T follicular helper cell (primary cell): ENCODE measurements at regions not wholly inside any gene's neighbourhood (a gene's known extent, or its start where the extent isn't known, plus 50 kb on each side); places are given as distances from the start of the nearest gene placed in this dataset.

ENCODE experiments used
- DNase-seq: peaks from one replicate; pipeline ENCODE4 v3.0.0-alpha.2; 2020; ENCODE audit warnings: low read depth

DNA sequence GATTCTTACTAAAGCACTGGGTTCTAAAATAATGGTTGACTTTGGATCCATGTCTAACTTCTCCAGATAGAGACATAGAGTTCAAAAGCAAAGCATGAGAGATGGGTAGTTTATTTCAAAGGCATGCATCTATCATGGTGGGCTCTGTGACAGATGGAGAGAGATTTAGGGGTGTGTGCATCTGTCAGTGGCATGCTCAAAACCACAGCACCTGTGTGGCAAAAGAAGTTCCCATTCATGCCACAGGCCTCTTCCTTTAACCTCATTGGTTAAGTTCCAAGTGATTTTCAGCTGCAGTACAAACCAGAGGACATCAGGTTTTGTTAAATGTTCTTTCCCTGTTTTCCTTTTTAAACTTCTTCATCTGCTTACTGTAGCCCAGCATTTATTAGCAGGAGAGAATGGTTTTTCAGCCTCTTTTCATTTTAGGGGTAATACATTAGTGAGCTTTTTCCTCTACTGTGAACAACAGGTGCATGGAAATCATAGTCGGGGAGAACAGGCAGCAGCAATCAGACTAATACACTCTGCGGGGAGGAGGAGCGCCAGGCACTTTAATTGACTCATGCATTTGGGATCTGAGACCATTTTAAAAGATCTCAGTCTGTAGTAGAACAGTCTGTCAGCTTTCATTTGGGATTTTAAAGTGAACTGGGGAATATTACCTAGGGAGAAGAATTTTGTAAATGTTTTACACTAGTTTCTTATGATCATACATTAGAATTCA lies 52.4 kb upstream of the UPP2 start:
- no peak for DNase-seq

GRCh38 chr2:158048327-158048726 lies 53.3 kb upstream of the UPP2 start:
- DNase-seq, result no peak

DNA sequence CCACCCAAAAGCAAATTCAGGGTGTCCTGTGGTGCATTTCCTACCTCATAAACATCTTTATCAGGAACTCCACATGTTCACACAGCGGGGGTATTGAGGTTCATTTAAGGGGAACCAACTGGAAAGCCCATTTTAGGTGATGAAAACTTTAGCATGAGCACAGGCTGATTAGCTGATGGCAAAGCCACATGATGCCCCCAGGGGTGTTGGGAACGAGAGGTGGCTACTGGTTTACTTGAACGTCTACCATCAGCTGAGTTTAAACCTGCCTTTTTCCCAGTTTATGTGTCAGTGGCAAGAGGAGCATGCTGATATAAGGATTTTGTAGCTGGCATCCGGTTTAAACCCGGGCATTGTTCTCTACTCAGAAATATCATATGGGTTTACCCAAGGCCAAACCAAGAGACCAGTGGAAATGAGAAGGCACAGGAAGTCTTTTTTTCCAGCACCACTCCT lies 54.5 kb upstream of the UPP2 start:
- DNase-seq, result no peak

DNA sequence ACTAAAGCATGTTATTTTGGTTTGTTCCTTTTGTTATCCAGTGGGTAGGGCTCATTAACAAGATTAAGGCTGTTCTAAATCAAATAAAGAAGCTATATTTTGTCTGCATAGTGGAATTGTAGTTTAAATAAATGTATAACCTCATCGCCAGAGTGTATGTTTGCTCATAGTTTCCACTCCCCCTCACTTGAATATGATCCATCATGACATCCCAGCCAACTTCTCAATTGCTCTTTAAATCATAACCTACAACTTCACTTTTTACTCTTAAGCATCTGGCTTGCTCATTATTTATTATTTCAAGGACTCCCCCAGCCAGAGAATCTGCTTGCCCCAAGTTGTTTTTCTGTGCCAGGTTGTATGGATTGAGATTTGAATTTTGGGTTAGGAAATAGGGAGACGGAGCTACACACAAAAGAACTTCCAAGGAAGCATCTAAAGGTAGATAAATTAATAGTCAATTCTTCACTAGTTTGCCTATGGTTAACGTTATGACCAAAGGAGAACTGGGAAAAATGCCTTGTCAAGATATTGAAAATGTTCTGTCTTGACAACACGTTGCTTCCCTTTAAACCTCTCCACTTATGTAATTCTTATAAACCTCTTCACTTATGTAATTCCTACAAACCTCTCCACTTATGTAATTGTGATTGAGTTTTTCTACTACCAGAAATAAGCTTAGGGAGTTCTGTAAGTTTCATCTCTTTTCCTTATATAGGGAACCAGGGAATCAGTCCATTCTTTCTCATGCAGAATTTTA lies 55.4 kb upstream of the UPP2 start:
- DNase-seq, result no peak

GRCh38 chr2:158045362-158045761 lies 56.3 kb upstream of the UPP2 start:
- no peak for DNase-seq

DNA sequence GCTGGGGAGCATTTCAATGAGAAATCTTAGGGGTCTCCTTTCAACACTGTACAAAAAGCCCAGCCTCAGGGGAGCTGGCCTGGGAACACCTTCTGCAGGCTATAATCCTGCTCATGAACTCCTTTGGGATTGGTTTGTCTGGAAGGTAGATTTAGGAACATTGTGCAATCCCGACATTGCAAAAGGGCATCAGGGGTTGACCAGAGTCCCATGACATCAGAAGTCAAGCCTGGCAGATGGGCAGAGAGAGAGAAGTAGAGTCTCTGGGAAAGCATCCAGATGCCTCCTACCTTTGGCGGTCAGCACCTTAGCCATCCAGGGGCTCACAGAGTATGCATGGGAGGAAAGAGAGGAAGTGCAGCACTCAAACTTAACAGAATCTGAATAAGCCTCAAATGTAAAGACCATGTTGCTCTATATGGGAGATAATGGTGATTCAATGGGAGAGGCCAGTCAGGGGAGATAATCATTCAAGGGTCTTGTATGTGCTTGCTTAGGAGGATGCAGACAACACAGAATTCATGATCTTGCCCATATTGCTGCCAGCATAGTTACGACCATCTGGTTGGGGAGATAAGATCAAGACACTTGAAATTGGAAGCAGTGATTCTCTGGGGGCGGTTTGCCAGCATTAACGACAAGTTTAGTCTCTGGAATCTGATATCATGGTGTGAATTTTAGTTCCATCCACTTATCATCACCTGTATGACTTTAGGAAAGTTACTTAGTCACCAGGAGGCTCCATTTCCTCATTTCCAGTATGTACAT lies 58.3 kb upstream of the UPP2 start:
- no peak for DNase-seq

GRCh38 chr2:158042666-158043065 lies 59.0 kb upstream of the UPP2 start:
- DNase-seq, result no peak

DNA sequence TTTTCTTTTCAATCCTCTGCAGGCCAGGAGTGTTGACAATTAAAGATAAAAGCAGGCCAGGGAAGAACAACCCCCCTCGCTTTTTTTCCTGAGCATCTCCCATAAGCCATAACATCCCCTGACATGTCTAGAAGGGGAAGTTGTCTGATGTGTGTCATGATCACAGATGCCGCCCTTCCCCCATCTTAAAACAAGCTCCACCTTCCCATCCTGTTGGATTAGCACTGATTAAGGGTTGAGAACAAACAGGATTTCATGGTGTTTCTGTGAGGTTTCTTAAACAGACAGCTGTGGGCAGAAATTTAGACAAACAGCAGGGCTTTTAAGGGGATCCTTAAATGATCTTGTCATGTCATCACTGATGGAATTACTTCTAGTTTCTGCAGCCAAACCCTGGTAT lies 59.4 kb upstream of the UPP2 start:
- DNase-seq, result no peak

DNA sequence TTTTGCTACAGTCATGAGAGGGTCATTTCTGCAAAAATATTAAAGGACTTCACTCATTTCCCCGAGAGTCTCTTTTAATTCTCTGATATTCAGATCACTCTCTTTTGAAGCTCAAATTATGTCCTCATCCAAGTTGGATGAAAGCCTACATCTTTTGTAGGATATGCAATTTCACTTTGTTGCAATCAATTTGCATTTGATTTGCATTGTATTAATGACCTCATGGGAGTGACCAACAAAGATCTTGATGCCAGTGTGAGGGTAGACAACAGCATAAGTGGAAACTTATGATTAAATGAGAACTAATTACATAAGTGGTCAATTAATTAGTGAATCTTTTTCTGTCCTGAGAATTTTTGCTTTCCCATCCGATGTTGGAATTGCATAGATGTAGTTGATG lies 60.3 kb upstream of the UPP2 start:
- no peak for DNase-seq

DNA sequence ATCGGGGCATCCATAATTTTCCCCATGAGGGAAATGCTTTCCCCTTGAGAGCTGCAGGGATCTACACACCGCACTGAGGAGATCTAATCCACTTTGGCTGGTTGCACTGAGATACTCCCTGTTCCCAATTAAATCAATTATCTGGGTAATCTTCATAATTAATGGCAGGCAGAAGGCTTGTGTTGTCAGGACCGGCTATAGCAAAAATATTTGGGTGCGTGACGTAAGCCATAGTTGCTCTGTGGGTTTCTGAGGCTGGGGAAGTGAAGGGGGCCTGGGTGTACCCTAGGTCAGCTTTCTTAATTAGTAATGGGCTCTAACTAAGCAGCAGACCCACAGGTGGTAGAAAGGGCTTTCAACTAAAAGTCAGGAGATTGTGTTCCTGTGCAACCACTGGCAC lies 62.8 kb upstream of the UPP2 start:
- no peak for DNase-seq

- DNase-seq, result no peak
These were observed 67.3 kb upstream of the UPP2 start for GRCh38 chr2:158034198-158034866.

DNA sequence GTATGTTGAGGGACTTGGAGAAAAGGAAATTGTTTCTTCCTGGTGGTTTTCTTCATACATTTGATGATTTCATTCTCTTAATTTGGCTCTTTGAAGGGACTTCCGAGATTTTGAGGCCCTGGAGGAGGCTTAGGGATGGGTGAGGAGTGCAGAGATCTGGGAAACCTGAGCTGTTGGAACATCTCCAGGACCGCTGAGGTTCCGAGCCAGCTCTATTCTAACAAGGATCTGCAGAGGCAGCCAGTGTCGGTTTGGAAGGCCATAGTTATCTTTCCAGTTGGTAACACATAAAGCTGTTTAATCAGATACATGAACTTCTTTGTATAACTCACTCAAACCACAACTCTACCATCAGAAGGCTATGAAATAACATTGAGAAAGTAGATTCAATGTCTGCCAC lies 70.3 kb upstream of the UPP2 start:
- no peak for DNase-seq

DNA sequence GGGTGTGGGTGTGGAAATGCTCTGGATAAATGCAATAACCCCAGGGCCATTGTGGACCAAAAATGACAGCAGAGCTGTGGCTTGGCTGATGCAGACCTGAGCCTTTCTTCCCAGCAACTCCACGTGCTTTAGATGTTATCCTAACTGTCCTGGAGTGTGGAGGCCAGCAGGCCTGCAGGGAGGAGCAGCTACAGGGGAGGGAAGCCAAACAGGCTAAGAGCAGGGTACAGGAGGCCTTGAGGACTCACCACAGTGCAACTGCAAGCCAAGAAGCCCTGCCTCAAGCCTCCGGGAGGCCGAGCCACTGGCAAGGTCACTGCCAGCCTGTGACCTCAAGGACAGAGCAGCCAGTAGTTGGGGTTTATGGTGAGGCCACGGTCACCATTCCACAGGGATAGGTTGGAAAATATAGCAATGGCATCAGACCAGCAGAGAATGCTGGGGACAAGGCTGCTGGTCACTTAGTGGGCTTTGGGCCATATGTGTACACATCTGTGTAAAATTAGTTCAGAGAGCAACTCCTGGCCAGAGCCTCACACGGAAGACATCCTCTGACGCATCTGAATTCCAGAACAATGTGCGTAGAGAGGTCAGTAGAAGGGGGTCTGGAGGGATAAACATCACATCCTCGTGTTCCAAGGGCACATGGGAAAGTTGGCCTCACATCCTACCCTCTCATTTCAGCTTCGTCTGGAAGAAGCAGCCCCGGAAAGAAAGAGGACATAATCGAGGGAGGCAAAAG lies 76.2 kb upstream of the UPP2 start:
- no peak for DNase-seq

DNA sequence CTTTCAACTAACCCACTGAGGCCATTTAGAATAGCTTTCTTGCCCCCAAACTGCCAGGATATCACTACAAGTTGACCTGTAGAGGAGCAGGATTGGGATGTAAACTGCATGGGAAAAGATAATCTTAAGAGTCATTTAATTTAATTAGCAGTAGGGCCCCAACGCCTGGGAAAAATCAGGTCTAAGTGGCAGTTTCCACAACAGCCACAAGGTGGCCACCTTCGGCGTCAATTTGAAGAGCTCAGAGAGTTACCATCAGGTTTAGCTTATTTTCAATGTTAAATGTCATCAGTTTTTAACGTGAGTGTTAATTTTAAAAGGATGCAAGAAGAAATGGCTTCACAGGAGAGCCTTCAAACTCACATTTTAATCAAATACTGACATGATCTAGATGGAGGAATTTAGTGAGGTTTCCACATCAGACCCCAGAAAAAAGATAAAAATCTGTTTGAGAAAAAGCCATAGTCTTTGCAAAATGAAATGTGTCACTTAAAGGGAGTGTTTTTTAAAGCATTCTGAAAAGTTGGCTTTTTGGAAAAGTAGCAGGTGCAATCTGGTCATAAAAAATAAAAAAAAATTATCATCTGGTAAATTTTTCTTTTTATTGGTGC lies 77.3 kb upstream of the UPP2 start:
- DNase-seq, result peak; percentile 27

DNA sequence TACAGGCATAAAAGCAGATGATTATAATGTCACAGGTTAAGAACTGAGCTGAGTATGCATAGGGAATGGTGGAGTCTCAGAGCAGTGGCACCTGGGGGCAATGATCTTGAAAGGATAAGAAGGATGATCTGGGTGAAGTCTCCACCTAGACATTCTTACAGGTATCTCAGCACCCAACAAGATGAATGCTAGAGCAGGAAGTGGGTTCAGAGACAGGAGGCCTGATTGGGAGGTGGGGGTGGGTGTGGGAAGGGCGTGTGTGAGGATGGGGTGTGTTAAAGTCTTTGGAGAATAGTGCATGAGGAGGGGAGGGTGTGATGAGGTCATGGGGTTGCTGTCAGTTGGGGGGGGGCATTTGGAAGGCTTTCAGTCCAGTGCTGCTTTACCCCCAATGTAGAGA lies 78.8 kb upstream of the UPP2 start:
- DNase-seq, result no peak

GRCh38 chr2:158021226-158021625 lies 80.5 kb upstream of the UPP2 start:
- DNase-seq, result no peak

GRCh38 chr2:158015428-158016076 lies 86.1 kb upstream of the UPP2 start:
- no peak for DNase-seq

- DNase-seq, result no peak
These were observed 87.8 kb upstream of the UPP2 start for GRCh38 chr2:158013891-158014290.

GRCh38 chr2:158011055-158011771 lies 90.5 kb upstream of the UPP2 start:
- no peak for DNase-seq

DNA sequence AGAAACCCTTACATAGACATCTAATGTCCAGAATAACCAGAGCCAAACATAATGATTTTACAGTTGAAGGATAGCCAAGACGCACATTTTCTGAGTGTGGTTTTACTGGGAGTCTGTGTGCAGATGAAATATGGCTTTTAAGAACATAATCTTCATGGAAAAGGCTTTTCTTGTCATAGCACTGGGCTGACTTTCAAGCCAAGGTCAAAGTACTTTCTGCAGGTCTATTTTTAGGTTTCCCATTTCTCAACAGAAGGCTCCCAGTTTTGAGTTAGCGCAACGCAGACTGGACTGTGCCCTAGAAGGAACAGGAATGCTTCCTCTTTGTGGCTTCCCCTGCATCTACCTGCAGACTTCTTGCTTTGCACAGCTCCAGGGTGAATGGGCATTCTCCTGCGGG lies 92.3 kb upstream of the UPP2 start:
- no peak for DNase-seq
